ENCODE measurements at regions not wholly inside any gene's neighbourhood (a gene's known extent, or its start where the extent isn't known, plus 50 kb on each side); places are given as distances from the start of the nearest gene placed in this dataset.

DNA sequence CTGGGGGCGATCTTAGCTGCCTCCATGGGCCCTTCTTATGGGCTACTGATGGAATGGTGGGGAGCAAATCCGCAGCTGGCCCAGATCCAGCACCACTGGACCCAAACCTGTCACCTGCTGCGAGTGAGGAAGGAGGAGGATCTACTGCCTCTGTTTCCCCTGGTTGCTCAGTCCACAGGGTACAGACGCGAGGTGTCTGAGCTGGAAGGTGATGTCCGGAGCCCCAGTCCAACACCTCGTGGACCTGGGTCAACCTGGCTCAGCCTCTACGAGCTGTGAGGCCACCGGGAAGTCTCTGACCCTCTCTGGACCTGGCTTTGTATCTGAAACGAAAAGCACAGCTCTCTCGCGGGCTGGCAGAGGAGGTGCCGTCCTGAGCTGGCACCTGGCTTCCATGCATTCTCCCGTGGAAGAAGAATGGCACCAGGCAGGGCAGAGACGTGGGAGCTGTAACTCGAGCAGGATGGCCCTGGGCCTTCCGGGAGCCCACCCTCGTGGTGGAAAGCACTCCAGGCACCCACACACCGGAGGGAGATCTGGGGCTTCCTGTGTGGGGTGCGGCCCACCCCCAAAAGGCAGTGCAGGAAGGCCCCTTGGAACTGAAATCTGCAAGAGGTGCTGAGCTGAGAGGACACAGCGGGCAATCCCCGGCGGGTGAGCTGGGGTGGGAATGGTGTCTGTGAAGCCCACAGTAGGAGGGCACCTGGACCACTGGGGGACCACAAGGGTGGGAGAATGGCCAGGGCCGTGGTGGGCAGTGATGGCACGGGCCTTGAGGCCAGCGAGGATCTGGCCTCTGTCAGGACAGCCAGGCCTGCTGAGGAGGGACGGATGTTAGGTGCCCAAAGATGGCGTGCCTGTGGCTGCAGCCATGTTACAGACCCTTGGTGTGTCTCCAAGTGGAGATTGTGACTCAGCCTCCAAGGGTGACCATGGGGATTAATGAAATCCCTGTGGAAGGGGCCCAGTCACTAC lies 133.4 kb downstream of the OLFM1 start:
- no peak for DNase-seq (ENCODE audit: low spot score)

DNA sequence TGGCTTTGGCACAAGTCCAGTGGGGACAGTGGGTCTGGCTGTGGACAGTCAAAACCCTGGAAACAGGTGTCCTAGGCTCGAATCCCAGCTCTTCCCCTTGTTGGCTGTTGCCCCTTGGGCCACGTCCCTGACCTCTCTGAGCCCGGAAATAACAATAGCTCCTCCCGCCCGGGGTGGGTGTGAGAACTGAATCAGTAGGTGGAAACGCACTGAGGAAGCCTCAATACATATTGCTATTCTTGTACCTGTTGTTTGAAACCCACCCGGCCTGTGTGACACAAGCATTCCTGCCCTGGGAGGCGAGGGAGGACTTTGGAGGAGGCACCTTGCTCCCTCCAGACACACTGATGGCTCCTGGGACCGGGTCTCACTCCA lies 134.1 kb downstream of the OLFM1 start:
- no peak for DNase-seq (ENCODE audit: low spot score)

DNA sequence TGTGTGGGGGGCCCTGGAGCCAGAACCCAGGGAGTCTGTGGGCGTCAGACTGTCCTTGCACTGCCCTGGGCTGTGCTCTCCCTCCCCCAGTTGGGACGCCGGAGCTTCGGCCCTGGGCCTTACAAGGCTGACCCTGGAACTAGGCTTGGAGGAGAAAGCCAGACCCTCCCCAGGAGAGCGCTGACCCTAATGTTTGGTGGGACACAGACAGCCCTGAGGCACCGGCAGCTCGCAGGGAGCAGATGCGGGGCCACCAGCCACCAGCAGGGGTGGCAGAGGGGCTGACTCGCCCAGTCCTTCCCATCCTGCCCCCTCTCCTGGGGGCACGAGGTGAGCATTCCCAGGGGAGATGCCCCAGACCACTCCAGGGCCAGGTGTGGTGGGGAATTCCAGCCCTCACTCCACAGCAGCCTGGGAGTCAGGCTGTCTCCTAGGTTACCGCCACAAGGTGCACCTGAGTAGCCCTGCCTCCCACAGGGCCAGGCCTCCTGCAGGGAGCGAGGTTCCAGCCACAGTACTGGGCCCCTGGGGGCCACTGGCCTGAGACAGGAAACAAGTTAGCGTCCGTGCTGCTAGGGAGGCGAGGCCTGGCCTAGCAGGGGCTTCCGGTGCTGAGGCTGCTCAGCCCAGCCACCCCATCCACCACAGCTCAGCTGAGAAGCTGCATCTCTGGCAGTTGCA lies 134.6 kb downstream of the OLFM1 start:
- DNase-seq (ENCODE audit: low spot score) = no peak

DNA sequence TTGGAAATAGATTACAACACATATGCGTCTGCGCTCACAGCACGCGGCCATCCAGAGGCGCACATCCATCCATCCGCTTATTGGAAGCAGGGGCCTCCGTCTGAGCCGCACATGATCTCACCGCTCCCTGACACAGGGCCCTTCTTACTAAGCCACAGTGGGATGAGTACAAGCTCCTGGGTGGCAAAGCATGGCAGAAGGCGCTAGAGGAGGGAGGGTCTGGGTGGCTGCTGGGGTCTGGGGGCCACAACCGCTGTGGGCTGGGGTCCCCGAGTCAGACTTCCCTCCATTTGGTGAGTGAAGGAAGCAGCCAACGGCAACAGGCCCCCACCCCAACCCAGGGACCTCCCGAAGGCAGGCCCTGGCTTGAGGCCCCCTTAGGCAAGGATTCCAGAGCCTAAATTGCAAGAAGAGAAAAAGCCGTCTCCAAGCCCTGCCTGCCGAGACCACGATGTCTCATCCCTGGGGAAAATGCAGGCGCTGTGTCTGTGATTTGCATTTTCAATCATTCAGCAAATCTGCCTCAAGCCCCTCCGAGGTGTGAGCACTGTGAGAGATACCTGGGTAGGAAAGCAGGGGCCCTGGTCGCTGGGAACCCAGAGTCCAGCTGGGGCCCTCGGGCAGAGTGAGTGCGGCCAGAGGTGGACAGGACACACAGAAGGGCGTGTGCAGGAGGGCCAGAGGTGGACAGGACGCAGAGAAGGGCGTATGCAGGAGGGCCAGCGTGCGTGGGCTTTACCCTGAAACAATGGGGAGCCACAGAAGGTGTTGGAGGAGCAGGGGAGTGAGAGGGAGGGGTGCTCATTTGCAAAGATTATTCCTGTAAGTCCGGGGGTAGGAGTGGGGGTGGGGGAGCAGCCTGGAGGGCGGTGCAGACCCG lies 135.7 kb downstream of the OLFM1 start:
- DNase-seq (ENCODE audit: low spot score) = no peak

DNA sequence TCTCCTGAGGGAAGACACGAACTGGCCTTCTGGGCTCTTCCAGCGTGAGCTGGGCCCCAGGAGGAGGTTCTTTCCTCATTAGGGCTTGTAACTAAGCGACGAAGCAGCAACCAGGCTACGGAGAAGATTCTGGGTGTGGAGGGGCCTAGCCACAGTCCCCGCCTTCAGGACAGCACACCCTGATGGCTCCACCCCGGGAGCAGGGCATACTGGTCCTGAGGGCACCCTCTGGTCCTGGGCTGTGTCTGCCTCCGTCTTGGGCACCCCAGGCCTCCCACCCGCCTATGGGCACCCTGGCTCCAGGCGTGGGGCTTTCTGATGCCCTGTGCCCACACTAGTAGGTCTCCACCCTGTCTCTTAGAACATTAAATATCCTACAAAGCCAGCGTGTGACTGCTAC lies 136.4 kb downstream of the OLFM1 start:
- no peak for DNase-seq (ENCODE audit: low spot score)

DNA sequence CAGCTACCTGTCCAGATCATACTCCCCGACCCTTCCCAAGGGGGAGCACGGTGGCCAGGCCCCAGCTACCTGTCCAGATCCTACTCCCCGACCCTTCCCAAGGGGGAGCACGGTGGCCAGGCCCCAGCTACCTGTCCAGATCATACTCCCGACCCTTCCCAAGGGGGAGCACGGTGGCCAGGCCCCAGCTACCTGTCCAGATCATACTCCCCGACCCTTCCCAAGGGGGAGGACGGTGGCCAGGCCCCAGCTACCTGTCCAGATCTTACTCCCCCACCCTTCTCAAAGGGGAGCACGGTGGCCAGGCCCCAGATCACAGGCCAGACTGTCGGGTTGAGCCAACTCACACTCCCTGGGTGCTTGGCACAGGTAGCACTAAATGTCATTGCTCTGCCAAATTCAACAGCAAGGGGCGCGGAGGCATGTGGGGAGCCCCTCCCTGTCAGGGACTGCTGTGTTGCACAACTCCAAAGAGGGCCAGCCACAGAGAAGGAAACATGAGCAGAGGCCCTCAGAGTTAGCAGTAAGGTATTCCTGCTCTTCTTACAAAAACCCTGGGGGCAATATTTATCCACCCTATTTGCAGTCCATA lies 136.9 kb downstream of the OLFM1 start:
- no peak for DNase-seq (ENCODE audit: low spot score)

DNA sequence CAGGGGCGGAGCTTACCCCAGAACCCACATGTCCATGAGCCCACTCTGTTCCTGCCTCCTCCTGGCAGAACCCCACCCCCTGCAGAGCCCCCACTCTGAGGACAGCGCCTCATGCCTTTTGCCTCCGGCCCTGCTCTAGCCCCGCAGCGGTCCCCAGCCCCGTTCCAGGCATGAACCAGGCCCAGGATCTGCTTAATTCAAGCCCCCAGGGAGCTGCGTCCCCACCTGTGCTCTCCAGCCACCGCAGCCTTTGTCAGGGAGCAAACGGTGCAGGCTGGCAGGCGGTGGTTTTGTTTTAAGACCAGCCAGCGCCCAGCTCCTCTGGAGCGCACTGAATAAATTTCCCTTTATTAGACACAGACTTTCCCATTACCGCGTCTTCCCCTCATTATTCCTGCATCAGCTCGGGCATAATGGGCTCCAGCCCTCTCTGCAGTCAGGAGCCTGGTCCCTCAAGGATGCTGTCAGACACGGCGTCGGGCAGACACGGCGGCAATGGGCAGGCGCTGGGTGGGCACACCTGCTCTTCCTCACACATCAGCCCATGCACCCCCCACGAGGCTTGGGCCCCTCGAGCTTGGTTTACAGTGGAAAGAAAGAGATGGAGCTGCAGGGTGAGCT lies 137.6 kb downstream of the OLFM1 start:
- no peak for DNase-seq (ENCODE audit: low spot score)

DNA sequence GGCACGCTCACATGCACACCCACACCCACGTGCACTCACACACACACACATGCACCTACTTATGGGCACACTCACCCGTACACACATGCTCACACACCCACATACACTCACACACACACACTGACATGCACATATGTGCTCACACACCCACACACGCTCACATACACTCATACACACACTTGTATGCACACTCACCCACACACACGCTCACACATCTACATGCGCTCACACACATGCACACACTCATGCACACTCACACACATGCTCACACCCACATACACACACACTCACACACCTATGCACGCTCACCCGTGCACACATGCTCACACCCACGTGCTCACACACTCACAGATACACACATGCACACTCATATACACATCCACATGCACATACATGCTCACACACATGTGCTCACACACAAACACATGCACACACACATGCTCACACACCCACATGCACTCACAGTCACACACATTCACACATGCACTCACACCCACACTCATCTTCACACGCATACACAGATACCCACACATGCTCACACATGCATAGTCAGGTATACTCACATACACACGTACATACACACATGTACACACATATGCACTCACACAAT lies 138.3 kb downstream of the OLFM1 start:
- DNase-seq (ENCODE audit: low spot score) = no peak

DNA sequence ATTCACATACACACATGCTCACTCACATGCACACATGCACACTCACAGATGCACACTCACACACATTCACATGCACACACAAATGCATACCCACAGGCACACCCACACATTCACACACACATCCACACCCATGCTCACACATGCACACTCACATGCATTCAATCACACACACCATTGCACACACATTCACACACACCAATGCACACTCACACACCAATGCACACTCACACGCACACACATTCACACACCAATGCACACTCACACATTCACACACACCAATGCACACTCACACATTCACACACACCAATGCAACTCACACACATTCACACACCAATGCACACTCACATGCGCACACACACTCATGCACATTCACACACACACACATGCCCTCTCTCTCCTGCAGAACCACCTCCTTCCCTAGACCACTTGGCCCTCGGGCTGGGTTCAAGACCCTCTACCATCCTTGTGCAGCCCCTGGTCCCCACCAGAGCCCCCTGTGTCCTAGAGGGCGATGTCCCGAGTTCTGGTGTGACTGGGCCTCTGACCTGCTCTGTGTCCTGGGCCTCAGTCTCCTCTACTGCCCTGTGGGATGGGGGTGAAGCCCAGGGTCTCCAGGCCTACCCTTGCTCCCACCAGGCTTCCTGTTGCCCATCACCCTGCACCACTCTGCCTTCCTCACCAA lies 139.0 kb downstream of the OLFM1 start:
- DNase-seq (ENCODE audit: low spot score) = no peak

DNA sequence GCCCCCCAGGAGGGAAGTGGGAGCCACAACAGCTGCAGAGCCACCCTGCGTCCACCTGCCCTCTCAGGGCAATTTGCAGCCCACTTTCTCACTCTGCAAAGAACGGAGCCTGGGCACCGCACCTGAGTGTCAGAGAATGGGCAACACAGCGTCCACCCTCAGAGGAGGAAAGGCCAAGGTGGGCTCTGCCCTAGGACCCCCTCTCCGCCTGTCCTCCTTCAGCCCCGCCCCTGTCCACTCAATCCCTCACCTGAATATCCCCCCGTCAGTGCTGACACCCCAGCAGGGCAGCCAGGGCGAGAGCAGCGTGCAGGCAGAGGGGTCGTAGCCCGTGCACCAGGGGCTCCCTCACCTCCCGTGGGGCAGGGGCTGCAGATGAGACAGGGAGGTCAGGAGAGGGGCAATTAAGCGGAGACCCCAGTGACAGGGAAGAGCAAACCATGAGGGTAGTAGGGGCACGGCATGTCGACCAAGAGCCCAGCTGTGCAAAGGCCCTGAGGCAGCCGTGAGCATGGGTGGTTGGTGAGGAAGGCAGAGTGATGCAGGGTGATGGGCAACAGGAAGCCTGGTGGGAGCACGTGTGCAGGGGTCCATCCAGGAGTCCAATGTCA lies 140.3 kb downstream of the OLFM1 start:
- DNase-seq (ENCODE audit: low spot score) = no peak

DNA sequence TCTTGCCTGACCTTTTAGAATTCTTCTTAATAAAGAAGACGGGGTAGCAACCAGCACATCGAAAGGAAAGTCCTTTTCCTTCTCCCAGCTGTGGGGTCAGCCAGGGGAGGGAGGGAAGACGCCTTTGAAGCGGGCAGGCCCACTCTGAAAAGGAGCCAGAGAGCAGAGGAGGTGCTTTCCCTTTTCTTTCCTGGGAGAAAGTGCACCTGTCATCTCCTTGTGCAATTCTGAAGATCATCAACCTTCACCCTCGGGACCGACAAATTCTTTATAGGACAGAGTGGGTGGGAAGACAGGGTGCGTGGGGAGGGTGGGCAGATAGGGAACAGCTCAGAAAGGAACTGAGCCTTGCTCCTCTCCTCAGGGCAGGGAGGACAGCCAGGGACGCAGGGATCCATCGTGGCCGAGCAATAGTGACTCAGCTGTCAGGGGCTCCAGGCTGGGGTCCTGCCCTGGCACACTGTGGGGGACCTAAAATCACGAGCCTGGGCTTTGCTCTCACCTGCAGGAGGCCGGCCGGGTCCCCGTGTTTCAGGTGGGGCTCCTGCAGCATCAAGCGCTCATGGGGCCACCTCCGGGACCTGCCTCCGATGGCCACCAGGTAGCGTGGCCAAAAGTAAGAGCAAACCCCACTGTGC lies 141.0 kb downstream of the OLFM1 start:
- DNase-seq (ENCODE audit: low spot score) = no peak

DNA sequence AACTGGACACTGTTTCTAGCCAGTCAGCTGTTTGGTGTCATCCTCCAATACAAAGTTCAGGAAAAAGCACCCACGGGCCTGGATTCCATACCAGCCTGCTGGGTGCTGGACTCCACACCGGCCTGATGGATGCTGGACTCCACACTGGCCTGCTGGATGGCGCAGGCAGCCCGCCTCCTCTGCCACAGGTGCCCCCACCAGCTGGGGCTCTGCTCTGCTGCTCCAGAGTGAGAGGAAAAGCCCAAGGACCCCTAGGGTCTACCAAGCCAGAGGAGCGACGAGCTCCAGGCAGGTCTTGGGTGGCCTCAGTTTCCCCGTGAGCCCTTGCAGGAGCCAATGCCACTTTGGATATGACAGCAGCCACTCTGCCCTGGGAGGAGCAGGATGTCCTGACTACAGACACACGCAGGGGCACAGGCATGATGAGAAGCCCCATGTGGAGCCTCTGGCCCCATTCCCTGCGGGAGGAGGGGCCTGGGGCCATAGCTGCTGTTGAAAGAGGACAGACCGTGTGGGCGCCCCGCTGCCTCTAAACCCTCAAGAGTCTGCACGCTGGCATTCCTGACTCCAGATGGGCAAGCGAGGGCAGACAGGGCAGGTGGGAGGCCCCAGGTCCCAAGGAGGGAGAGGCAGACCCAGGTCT lies 141.6 kb downstream of the OLFM1 start:
- DNase-seq (ENCODE audit: low spot score) = no peak

DNA sequence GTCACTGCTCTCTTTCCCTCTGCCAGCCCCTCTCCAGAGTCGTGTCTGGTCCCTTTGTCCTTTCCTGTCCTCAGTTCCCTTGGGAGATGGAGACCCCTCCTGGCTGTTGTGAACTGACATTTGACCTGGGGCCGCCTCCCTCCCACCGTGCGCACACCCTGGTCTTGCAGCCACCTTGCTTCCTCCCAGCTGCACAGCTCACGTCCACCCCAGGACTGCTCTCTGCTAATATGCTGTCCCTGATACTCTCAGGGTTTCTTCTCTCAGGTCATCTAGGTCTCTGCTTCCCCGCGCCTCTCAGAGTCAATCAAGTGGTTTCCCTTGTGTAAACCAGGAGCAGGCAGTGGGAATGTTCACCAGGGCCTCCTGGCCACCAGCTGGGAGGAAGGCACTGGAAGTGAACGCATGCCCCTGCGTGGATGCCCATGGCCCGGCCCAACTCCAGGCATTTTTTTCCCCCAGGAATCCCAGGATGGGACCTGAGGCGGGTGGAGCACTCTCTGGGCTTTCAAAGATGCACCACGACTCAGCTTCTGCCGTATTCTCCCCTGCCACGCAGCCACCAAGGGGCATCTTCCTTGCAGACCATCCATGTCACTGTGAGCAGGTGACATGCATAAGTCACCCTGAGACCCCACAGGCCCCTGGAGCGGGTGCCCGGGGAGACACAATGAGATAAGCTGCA lies 142.4 kb downstream of the OLFM1 start:
- DNase-seq (ENCODE audit: low spot score) = no peak

DNA sequence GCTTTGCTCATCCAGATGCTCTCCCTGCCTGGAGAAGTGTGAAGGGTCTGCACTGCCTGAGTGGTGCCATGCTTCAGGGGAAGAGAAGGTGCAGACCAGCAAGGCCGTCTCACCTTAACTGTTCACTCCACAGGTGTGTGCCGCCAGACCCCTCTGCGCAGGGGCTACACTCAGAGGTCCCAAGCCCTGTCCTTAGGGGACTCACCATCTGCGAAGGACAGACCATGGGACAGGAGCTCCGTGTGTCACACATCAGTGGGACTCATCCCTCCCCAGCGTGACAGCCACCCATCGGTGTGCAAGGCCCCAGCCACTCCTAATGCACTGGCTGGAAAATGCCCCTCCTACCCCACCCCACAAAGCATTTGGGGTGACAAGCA lies 142.9 kb downstream of the OLFM1 start:
- DNase-seq (ENCODE audit: low spot score) = no peak

DNA sequence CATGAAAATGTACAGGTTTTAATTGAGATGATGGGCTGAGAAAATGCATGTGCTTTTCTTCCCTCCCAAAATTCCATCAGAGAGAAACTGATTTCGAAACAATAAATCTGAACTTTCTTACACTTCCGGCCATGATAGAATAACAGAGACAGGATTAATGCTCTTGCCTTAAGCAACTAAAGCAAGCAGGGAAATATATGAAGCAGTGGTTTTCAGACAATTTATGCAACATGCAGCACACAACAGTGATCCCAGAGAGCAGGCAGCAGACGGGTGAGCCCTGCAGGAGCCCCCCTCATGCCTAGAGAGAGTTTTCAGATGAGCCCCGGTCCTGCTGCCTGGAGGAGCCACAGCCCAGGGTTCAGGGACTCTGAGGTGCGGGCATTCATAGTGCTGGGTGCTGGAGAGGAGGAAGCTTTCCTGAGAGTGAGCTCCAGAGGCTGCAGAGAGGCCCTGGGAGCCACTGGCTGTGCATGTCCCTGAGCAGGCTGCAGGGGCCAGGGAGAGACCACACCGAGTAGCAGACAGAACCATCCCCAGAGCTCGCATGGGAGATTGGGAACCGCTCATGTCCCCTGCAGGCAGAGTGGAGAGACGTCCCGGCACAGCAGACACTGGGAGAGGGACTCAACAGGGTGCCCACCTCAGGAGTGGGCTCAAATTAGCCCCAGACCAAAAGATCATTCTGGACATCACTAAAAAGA lies 143.5 kb downstream of the OLFM1 start:
- DNase-seq (ENCODE audit: low spot score) = no peak

DNA sequence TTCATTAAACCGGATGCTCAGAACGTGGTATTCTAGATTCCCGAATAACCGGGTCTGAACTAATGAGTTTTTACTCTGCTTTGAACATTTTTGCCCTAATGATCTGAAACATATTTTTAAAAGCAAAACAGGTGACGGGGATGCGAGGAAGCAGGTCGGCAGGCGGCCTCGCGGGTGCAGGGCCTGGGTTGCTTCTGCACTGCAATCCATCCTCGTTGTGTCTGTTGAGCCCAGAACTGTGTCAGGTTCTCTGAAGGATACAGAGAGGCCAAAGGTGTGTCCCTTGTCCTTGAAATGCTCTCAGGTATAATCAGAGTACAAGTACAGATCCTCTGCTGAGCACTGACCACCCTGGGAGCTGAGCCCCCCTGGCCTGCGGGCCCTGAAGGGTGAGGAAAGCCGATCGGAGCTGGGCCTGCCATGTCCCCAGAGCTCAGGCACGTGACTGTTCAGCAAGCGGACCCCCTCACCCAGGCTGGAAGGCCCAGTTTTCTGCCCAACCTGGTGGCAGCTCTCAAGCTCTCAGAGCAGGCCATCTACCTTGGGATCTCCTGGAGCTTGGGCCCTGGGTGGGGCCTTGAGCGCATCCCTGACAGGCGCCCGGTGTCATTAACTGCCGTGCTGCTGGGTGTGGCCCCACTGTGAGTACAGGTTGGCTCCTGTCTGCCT lies 151.8 kb downstream of the OLFM1 start:
- no peak for DNase-seq (ENCODE audit: low spot score)

DNA sequence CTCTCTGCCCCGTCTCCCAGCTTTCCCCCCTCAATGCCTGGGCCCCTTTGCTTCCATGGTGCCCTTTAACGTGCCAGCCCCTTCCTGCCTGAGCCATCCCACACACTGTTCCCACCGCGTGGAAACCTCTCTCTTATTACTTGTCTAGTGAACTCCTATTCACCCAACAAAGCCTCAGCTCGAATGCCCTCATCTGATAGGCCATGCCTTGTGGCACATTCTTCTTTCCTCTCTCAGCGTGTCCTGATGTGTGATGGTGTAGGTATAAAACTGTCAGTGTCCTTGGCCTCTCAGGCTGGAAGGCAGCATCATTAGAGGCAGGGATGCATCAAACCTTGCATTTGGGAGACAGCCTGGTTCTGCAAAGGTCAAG lies 152.3 kb downstream of the OLFM1 start:
- DNase-seq (ENCODE audit: low spot score) = no peak
